DMS79 (cell line): ENCODE measurements at regions not wholly inside any gene's neighbourhood (a gene's known extent, or its start where the extent isn't known, plus 50 kb on each side); places are given as distances from the start of the nearest gene placed in this dataset.
A peak's percentile ranks its signal among the peaks of the same experiment; 100 is the strongest.
"Not testable (repeated sequence)": the region's sequence is repeated elsewhere in the genome, so short reads cannot be mapped to it uniquely, and the experiment has no call there.

Experiments
- DNase-seq: peaks from one replicate; lab custom pipeline; 2025; lab: John Stamatoyannopoulos, UW

DNA sequence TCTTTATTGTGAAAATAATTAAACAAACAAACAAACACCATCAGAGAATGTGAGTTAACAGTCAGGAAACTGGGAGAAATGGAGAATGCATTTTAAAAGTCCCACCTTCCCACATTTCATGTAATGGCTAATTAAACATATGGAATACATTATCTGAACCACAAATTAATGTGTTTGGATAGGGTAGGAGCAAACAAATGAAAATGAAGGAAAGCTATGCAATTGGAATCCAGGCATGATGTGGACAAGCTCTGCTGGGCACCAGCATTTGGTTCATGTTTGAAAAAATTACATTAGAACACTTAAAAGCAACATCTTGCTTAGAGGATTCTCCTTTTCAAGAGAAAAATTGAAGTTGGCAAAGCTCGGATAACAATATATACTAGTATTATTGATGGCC is 628.1 kb downstream of the LMO4 start:
- DNase-seq = no peak

DNA sequence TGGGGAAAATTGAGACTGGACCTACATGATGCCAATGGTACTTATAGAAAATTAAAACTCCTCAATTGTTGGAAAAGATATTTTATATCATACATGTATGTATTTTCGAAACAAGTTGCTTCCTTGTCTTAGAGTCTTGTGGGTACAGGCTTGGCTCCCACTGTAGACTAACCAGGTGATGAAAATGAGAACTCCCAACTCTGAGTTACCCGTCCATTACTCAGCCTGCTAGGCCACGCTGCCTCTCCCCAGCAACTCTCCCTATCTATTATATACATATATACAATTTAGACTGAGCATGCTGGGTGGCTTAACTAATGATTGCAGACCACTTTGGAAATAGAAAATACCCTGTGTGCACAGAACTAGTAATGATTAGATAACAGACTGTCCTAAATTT is 628.7 kb downstream of the LMO4 start:
- DNase-seq = no peak

DNA sequence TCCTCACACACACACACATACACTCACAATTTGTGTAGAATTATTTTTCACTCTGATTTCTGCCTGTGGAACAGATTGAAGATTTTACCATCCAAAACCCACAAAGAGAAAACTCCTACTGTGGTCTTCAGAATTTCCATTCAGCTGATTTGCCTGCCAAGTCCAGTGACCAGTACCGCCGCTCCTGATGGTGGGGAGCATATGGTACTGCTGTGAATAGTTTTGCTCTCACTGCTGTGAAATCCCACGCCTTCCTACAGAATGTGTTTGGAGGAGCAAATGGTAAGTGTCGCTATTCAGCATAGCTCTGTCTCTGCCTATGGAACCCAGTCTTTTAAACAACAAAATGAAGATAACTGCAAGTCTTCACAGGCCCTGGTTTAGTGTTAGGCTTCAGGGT is 629.5 kb downstream of the LMO4 start:
- no peak for DNase-seq

DNA sequence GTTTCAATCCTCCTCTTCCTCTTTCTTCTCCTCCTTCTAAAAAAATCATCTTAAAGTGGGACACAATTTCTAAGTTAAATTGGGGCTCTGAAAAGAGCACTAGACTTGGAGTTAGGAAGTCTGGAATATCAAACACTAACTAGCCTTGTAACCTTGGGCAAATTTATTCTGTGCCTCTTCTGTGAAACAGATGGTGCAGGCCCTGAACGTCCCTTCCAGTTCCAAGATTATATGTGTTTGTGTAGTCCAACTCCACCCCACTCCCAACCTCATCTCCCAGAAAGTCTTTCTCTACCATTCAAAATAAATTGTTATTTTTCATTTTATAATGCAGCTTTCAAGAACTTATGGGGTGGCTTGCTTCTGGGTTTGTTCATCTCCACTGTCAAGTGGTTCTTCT is 630.0 kb downstream of the LMO4 start:
- no peak for DNase-seq

DNA sequence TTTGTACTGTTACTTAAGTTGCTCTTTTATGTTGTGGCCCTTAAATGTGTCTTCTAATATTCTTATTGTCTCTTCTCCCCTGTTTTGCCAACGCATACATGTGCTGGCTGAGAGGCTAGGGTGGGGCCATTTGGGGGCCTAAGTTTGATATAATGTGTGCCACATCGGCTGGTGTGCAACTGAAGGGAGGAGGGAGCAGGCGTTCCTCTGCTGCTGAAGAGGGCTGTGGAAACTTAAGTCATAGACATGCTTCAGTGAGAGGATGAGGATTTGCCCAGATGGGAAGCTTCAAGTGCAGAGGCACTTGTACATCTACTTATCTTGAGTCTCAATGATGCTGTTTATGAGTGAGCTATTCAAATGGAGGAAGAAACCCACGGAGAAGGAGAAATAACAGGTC is 630.6 kb downstream of the LMO4 start:
- DNase-seq = peak; percentile 98

GRCh38 chr1:87961992-87962391 is 633.3 kb downstream of the LMO4 start:
- no peak for DNase-seq

DNA sequence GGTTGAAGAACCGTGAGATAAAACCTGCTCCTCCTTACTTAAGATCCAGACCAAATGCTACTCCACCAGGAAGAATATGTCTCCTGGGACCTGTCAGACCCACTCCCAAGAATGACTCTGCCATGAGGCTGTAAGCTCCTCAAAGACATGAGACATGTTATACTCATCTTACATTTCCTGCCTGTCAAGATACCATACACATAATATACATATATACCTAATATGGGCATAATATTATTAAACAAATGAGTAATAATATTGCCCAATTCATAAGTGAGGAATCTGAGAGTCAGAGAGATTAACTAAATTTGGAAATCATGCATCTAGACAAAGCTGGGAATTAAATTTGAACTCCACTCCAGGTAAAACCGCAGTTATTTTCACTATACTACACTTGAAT is 634.9 kb downstream of the LMO4 start:
- DNase-seq = no peak

- DNase-seq = no peak
These were observed 636.5 kb downstream of the LMO4 start for GRCh38 chr1:87965193-87965592.

DNA sequence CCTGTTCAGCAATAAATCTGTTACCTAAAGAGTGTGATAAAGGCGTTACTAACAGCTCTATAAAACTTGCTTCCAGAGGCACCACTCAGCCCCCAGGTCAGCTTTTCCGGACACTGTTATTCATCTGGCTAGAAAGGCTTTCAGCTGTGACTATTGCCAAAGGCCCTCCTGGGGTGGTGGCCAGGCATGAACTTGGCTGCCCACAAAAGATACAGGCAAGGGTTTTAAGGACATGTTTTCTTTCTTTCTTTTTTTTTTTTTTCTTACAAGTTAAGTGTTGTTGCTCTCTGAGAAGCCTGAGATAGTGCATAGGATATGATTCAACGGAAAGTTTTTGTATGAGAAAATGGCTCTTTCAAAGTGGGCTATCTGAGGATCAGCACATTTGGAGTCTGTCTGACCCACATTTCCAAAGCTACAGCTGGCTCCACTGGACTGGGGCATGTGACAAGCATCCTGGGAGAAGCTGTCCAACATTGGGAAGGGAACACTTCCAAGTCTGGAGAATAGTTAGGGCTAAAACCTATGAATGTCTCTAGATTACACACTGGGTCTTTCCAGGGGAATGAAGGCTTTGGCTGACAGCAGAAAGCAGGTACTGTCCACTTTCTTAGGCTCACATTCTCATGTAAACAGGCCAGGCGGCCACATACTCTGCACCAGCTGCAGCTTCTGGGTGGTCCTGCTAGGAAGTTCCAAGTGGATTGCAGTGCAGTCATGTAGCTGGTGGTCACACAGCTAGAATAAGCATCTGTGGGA is 639.7 kb downstream of the LMO4 start:
- no peak for DNase-seq

GRCh38 chr1:87969040-87969439 is 640.4 kb downstream of the LMO4 start:
- DNase-seq = no peak

DNA sequence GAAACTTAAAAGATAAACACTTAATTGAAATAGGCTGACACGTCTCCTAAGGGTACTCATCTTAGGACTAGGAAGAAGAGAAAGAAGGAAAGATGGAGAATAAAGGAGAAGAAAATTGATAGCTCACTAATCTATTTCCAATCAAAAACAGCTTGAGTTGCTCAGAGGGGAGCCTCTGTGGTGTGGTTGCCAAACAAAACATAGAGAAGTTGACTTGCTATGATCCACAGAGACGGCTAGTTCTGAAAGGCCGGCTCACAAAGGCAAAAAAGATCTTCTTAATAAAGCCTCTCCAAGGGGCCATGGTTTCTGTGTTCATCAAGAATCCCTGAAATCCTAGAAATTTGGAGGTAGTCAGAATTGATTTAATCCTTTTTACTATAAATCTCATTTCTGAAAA is 644.1 kb downstream of the LMO4 start:
- DNase-seq = no peak

- DNase-seq = no peak
These were observed 645.2 kb downstream of the LMO4 start for GRCh38 chr1:87973896-87974295.

DNA sequence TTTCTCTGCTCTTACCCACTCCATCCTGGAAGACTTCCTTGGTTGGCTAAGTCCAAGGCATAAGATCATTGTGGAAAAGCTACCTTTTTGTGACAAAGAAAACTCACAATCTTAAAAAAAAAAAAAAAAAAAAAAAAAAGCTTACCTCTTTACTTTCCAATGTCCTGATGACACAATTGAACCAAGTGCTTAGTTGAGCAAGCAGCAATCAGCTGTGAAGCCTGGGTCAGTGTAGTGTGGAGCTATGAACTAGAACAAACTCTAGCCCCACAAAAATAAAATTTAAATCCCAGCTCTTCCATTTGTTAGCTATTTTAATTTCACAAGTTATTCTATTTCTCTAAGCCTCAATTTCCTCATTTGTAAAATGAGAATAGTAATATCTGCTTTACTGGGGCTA is 647.6 kb downstream of the LMO4 start:
- DNase-seq = no peak

GRCh38 chr1:87977145-87977544 is 648.5 kb downstream of the LMO4 start:
- DNase-seq = no peak

GRCh38 chr1:87979079-87979478 is 650.4 kb downstream of the LMO4 start:
- no peak for DNase-seq

DNA sequence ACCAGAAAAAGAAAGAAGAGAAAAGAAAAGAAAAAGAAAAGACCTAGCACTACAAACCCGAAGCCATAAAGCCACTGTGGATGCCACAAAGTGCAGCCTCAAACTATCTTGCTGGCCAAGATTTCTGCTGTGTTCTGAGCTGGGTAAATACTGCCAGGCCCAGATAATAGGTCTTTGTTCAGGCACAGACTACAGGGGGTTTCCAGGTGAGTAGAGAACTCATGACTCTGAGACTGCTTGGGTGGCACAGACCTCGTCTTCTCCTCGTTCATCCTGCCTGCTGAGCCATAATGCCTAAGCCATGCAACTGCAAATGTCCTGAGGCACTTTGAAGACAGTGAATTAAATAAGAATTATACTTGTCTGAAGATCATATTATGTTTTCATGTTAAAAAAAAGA is 651.8 kb downstream of the LMO4 start:
- no peak for DNase-seq

GRCh38 chr1:87981386-87981785 is 652.7 kb downstream of the LMO4 start:
- no peak for DNase-seq

DNA sequence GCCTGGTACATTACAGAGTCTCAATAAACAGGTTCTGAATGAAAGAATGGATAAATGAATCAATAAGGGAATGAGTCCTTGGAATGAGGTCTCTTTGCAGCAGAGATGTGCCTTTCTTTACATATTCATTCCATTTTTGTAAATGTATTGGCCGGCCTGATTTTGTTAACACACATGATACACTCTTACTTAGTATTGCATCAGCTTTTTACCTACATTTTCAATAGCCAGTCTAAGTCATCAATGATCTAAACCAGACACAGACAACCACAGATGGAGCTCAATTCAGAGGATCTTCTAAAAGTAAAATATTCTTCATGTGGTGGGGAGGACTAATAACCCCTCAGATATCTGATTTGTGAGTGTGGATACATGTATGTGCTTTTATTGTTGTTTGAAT is 653.1 kb downstream of the LMO4 start:
- no peak for DNase-seq

DNA sequence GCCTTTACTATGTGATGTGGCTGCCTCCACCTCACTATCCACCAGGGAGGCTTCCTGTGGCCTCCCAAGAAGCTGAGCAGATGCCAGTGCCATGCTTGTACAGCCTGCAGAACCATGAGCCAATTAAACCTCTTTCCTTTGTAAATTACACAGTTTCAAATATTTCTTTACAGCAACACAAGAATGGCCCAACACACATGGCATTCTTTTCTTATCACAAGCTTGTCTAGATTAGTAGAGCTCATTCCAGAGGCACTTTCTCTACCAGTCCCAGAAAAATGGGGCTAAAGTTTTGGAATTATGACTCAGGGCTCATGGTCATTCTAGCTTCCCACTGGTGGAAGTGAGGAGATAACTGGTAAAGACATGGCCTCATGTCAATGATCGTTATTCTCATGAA is 655.2 kb downstream of the LMO4 start:
- DNase-seq = no peak

GRCh38 chr1:87985071-87985470 is 656.4 kb downstream of the LMO4 start:
- DNase-seq = no peak

GRCh38 chr1:87986130-87986866 is 657.6 kb downstream of the LMO4 start:
- no peak for DNase-seq

- no peak for DNase-seq
These were observed 660.7 kb downstream of the LMO4 start for GRCh38 chr1:87989346-87989745.

- not testable (repeated sequence) for DNase-seq
These were observed 663.9 kb downstream of the LMO4 start for GRCh38 chr1:87992536-87992935.

GRCh38 chr1:87993051-87993450 is 664.4 kb downstream of the LMO4 start:
- DNase-seq = no peak
